ENCODE measurements at regions not wholly inside any gene's neighbourhood (a gene's known extent, or its start where the extent isn't known, plus 50 kb on each side); places are given as distances from the start of the nearest gene placed in this dataset.

GRCh38 chr3:88758676-88759075 lies 348.7 kb upstream of the EPHA3 start:
- Mint-ChIP-seq H3K27me3 (ENCODE audit: low read depth) (no peaks in the 10 kb centered on the region), H3K4me1 (ENCODE audit: low read depth) (peaks cover 9% of the 10 kb centered on the region), H3K4me3 (ENCODE audit: unreplicated experiment) (no peak overlapping the region), H3K27ac (ENCODE audit: unreplicated experiment) (no peak overlapping the region), H3K9me3 (ENCODE audit: low read depth) (peaks cover 18% of the 10 kb centered on the region), H3K36me3 (ENCODE audit: low read depth) (no peaks in the 10 kb centered on the region)
- DNase-seq (ENCODE audit: low spot score), result no peak
- TF ChIP-seq CTCF (IDR thresholded peaks at IDR 0.05), result no peak

- H3K36me3 Mint-ChIP-seq (ENCODE audit: low read depth), result peaks cover 1% of the 10 kb centered on the region
- TF ChIP-seq CTCF (IDR thresholded peaks at IDR 0.05), result no peak
- DNase-seq (ENCODE audit: low spot score), result no peak
Measured at GRCh38 chr3:88767746-88768145, 339.7 kb upstream of the EPHA3 start.

GRCh38 chr3:88773766-88774165 lies 333.7 kb upstream of the EPHA3 start:
- H3K9me3 Mint-ChIP-seq (ENCODE audit: low read depth), result peaks cover 16% of the 10 kb centered on the region
- H3K36me3 Mint-ChIP-seq (ENCODE audit: low read depth), result peaks cover 1% of the 10 kb centered on the region
- no peak overlapping the region for H3K27ac Mint-ChIP-seq (ENCODE audit: unreplicated experiment)
- H3K4me1 Mint-ChIP-seq (ENCODE audit: low read depth), result no peaks in the 10 kb centered on the region
- no peak for TF ChIP-seq CTCF (IDR thresholded peaks at IDR 0.05)
- no peak for DNase-seq (ENCODE audit: low spot score)
- H3K4me3 Mint-ChIP-seq (ENCODE audit: unreplicated experiment), result no peak overlapping the region
- peaks cover 9% of the 10 kb centered on the region for H3K27me3 Mint-ChIP-seq (ENCODE audit: low read depth)

More at GRCh38 chr3:88767746-88768145, 339.7 kb upstream of the EPHA3 start:
- no peak overlapping the region for H3K4me3 Mint-ChIP-seq (ENCODE audit: unreplicated experiment)
- H3K27me3 Mint-ChIP-seq (ENCODE audit: low read depth), result peaks cover 10% of the 10 kb centered on the region
- H3K27ac Mint-ChIP-seq (ENCODE audit: unreplicated experiment), result no peak overlapping the region
- H3K4me1 Mint-ChIP-seq (ENCODE audit: low read depth), result no peaks in the 10 kb centered on the region
- peaks cover 26% of the 10 kb centered on the region for H3K9me3 Mint-ChIP-seq (ENCODE audit: low read depth)

- no peak for TF ChIP-seq CTCF (IDR thresholded peaks at IDR 0.05)
- Mint-ChIP-seq H3K4me1 (ENCODE audit: low read depth) (no peaks in the 10 kb centered on the region), H3K36me3 (ENCODE audit: low read depth) (no peaks in the 10 kb centered on the region), H3K4me3 (ENCODE audit: unreplicated experiment) (no peak overlapping the region), H3K27ac (ENCODE audit: unreplicated experiment) (no peak overlapping the region), H3K27me3 (ENCODE audit: low read depth) (peaks cover 7% of the 10 kb centered on the region), H3K9me3 (ENCODE audit: low read depth) (peaks cover 10% of the 10 kb centered on the region)
- no peak for DNase-seq (ENCODE audit: low spot score)
Measured at GRCh38 chr3:88775026-88775690, 332.3 kb upstream of the EPHA3 start.

- no peak overlapping the region for H3K27ac Mint-ChIP-seq (ENCODE audit: unreplicated experiment)
- DNase-seq (ENCODE audit: low spot score), result no peak
- no peaks in the 10 kb centered on the region for H3K36me3 Mint-ChIP-seq (ENCODE audit: low read depth)
- H3K27me3 Mint-ChIP-seq (ENCODE audit: low read depth), result peaks cover 8% of the 10 kb centered on the region
- no peak for TF ChIP-seq CTCF (IDR thresholded peaks at IDR 0.05)
- H3K9me3 Mint-ChIP-seq (ENCODE audit: low read depth), result peaks cover 6% of the 10 kb centered on the region
- H3K4me1 Mint-ChIP-seq (ENCODE audit: low read depth), result no peaks in the 10 kb centered on the region
- H3K4me3 Mint-ChIP-seq (ENCODE audit: unreplicated experiment), result no peak overlapping the region
Measured at GRCh38 chr3:88779482-88779881, 327.9 kb upstream of the EPHA3 start.

All from chondrocyte (in vitro differentiated cells).